ENCODE measurements at regions not wholly inside any gene's neighbourhood (a gene's known extent, or its start where the extent isn't known, plus 50 kb on each side); places are given as distances from the start of the nearest gene placed in this dataset.
"Not testable (repeated sequence)": the region's sequence is repeated elsewhere in the genome, so short reads cannot be mapped to it uniquely, and the experiment has no call there.

DNA sequence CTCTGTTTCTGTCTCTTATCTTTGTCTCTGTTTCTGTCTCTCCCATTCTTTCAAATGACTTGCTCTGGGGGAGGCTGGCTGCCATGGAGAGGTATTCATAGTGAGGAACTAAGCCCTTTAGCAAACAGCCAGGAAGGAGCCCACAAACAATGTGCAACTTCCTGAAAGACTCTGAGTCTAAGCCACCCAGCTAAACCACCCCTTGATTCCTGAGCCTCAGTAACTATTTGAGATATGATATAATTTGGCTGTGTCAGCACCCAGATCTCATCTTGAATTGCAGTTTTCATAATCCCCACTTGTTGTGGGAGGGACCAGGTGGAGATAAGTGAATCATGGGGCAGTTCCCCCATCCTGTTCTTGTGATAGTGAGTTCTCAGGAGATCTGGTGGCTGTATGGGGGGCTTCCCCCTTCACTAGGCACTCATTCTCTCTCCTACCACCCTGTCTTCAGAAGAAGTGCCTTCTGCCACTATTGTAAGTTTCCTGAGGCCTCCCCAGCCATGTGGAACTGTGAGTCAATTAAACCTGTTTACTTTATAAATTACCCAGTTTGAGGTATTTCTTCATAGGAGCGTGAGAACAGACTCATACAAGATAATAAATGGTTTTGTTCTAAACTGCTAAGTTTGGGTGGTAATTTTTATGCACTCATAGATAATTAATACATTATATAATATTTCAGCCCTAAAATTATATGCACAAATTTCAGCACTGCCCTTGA lies 121.2 kb upstream of the FOXP2 start:
- DNase-seq (ENCODE audit: low spot score), result no peak

DNA sequence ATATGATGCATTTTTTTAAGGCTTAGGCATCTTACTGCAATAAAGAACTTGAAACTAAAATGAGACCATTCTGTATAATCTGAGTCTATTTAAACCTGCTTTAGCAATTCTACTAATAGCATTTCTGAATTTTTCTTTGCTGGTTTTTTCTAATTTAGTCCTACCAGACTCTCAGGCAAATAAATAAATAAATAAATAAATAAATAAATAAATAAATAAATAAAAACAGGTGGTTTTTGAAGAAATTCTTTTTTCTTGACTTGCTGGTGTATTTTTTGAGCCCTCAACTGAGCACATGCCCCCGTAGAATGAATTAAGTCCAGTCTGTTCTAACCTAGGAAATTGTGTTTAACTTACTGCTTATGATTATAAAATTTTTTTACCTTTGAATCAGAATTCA lies 134.7 kb upstream of the FOXP2 start:
- DNase-seq (ENCODE audit: low spot score), result no peak

DNA sequence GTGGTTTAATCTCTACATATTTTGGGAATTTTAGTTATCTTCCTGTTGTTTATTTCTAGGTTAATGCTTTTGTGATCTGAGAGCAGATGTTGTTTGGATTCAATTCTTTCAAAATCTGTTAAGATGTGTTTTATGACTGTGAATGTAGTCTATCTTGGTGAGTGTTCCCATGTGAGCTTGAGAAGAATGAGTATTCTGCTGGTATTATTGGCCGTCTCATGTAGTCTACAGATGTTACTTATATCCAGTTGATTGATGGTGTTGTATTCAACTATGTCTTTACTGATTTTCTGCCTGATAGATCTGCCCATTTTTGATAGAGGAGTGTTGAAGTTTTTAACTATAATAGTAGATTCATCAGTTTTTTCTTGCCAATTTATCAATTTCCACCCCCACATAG lies 141.4 kb upstream of the FOXP2 start:
- no peak for DNase-seq (ENCODE audit: low spot score)

DNA sequence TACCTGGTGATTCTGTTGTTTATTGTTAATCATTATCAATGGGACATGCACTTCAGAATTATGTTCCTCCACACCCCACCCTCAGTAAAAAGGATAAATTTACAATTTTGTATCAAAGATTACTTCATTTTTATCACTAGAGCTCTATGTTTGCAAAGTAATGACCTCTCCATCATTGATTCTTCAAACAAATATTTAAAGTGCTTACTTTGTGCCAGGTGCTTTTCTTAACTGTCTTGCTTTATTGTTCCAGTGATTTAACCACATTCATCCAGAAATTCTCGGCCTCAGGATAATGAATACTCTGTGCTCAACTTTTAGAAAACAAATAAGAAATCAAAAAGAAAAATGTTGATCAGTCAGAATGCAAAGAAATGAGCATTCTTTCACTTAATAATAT lies 144.9 kb upstream of the FOXP2 start:
- no peak for DNase-seq (ENCODE audit: low spot score)

- DNase-seq (ENCODE audit: low spot score), result not testable (repeated sequence)
Observed at GRCh38 chr7:114267550-114267949, 147.1 kb upstream of the FOXP2 start.

DNA sequence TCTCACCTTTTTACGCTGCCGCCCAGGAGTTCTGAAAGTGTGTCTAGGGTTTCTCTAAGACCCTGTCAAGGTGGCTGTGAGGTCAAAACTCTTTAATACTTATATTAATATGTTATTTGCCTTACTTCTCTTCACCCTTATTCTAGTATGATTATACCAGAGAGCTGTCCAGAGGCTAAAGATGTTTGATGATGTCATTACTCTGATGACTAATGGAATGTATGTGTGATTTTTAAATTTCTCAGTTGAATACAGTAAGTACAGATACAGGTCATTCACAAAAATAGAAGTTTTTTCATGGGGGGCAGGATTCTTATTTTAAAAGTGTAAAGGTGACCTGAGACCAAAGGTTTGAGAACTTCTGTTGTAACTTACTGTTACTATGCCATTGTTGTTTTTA lies 150.6 kb upstream of the FOXP2 start:
- DNase-seq (ENCODE audit: low spot score), result no peak

GRCh38 chr7:114263219-114263618 lies 151.4 kb upstream of the FOXP2 start:
- no peak for DNase-seq (ENCODE audit: low spot score)

DNA sequence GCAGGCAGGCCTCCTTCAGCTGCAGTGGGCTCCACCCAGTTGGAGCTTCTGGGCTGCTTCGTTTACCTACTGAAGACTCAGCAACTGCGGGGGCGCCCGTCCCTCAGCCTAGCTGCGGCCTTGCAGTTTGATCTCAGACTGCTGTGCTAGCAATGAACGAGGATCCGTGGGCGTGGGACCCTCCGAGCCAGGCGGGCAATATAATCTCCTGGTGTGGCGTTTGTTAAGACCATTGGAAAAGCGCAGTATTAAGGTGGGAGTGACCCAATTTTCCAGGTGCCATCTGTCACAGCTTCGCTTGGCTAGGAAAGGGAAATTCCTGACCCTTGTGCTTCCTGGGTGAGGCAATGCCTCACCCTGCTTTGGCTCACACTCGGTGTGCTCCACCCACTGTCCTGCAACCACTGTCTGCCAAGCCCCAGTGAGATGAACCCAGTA lies 159.2 kb upstream of the FOXP2 start:
- peak; percentile 82 for DNase-seq (ENCODE audit: low spot score)

GRCh38 chr7:114243646-114244045 lies 171.0 kb upstream of the FOXP2 start:
- DNase-seq (ENCODE audit: low spot score), result no peak

- peak; percentile 76 for DNase-seq (ENCODE audit: low spot score)
Observed at GRCh38 chr7:114242992-114243507, 171.6 kb upstream of the FOXP2 start.

DNA sequence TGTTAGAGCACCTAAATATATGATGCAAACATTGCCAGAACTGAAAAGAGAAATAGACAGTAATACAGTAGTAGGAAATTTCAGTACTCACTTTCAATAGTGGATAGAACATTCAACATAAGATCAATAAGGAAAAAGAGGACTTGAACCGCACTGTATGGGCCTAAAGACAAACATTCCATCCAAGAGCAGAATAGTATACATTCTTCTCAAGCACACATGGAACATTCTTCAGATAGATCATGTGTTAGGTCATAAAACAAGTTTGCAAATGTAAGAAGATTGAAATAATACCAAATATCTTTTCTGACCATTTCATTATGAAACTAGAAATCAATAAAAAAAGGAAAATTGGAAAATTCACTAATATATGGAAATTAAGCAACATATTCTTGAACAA lies 185.4 kb upstream of the FOXP2 start:
- DNase-seq (ENCODE audit: low spot score), result no peak

GRCh38 chr7:114225784-114226183 lies 188.8 kb upstream of the FOXP2 start:
- no peak for DNase-seq (ENCODE audit: low spot score)

DNA sequence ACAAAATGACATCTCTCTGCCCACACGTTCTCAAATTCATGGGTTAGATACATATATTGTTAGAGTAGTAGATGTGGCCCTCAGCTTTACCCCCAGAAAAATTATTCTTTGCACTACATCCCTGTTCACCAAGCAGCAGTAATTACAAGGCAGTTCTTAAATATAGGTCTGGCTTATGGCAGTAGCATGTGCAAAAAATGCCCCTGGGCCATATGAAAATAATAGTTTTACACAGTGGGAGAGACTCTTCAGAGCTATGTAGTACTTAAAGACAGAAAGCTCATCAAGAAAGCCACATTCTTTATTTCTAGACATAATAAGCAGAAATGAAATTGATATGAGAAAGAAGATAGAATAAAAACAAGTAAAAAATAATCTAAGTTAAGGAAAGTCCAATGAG lies 196.3 kb upstream of the FOXP2 start:
- DNase-seq (ENCODE audit: low spot score), result no peak

GRCh38 chr7:114217026-114217806 lies 197.4 kb upstream of the FOXP2 start:
- DNase-seq (ENCODE audit: low spot score), result peak; percentile 14

DNA sequence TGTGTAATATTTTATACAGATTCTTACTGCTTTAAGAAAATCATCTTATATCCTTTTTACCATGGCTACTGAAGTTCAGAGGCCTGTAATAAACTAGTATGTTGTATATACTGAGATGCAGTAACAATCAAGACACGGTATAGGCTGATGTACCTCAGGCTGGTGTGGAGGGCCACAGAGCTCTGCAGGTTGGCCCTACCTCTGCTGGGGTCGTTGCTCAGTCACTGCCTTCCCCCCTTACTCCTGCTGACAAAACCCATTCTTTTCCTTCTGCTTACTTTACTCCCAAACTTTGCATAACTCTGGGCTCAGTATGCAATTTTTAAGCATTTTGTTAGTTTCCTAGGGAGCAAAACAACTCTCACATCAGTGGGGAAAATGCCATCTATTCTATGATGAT lies 200.1 kb upstream of the FOXP2 start:
- no peak for DNase-seq (ENCODE audit: low spot score)

DNA sequence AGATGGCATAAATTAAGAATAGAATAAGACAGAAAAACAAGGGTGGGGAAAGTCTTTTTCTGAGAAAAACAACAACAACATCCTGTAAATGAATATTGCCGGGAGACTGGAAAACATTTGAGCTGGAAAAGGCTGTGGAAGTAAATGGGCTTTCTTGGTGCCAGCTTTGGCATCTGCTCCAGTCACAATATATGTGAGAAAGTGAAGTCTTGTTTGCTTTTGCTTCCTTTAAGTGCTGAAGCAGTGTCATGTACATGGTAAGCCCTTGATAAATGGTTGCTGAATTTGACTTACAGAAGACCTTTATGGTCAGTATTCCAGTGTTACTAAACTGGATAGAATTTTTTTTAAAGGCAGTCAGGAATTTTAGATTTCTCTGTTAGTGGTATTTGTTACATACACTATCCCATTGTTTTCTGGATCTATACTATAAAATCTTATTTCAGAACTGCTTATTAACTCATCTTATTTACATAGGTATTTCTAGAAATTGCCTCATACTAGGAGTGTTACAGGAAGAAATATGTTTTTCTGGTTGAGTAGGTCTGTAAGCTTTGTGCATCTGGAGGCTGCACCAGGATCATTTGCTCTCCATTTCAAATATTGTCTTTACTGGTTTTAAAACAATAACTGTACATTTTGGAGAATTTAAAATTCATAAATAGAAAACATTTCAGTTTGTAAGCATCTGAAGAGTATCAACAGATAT lies 201.7 kb upstream of the FOXP2 start:
- DNase-seq (ENCODE audit: low spot score), result no peak

GRCh38 chr7:114209968-114210367 lies 204.6 kb upstream of the FOXP2 start:
- peak; percentile 7 for DNase-seq (ENCODE audit: low spot score)

GRCh38 chr7:114206688-114207087 lies 207.9 kb upstream of the FOXP2 start:
- no peak for DNase-seq (ENCODE audit: low spot score)

- no peak for DNase-seq (ENCODE audit: low spot score)
Observed at GRCh38 chr7:114196517-114196916, 218.1 kb upstream of the FOXP2 start.

DNA sequence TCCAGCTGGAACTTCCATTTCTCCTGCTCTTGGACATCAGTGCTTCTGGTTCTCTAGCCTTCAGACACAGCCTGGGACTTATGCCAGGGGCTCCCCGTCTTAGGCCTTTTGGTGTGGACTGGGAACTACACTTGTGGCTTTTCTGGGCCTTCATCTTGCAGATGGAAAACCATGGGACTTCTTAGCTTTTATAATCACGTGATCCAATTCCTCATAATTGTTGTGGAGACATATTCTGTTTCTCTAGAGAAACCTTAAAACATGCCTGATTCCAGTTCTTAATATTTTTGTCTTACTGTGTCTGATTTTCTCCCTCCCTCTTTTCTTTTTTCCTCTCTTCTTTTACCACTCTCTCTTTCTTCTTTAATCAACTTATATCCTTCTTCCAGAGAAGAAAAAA lies 224.2 kb upstream of the FOXP2 start:
- no peak for DNase-seq (ENCODE audit: low spot score)

DNA sequence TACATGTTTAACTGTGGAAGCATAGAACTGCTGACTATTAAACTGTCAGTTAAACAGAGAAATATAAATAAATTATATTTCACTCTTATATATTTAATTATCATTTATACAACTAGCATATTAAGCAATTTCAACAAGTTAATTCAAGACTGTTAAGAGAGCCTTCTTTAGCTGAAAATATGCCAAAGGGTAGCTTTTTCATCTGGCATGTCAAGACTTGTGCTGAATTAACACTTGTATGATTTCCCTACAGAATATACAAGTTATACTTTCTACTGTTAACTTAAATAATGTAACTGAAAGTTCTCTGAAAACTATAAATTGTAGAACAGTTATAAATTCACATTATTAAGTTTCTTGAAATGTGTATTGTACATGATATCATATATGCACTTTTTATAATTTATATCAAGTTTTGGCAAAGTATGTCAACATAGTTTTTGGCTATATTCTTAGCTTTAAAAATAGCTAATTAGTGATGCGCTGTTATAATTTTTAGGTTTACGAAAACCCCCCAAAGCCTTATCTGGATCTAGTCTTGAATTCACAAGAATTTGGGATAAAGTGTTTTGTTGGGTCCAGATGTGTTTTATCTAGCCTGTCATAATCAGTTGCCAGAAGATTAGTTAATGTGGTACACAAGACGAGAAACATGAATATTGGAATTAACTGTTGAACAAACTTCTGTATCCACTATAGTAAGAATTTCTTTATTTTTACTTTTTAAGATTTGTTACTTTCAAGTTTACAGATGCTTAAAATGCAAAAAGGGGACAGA lies 231.1 kb upstream of the FOXP2 start:
- no peak for DNase-seq (ENCODE audit: low spot score)

- no peak for DNase-seq (ENCODE audit: low spot score)
Observed at GRCh38 chr7:114182837-114183236, 231.8 kb upstream of the FOXP2 start.
